Cardiac fibroblast (primary cell): ENCODE measurements at regions not wholly inside any gene's neighbourhood (a gene's known extent, or its start where the extent isn't known, plus 50 kb on each side); places are given as distances from the start of the nearest gene placed in this dataset.

Source experiments
- DNase-seq, 2 donors: peaks; one replicate each; pipeline versions ENCODE4 v3.0.0 to v3.0.0-alpha.2; 2010; ENCODE audit warnings: low read depth in 2 of 2
- H3K4me3 ChIP-seq, 2 donors: replicated peaks in 1 of 2; 1 replicate in 1 of 2; 2 replicates in 1 of 2; pipeline ENCODE4 v1.5.1; 2011; ENCODE audit warnings: low read depth in 2 of 2, low read length in 2 of 2, mild to moderate bottlenecking in 2 of 2, moderate library complexity in 1 of 2
- TF ChIP-seq, protein P1 (sequence below): IDR thresholded peaks from one replicate; pipeline ENCODE4 v1.5.1; 2011; ENCODE audit warnings: low read depth, mild to moderate bottlenecking, low read length, inconsistent platforms

GRCh38 chr9:79985772-79986171 is 414.0 kb downstream of the TLE4 start:
- no peak overlapping the region for H3K4me3 ChIP-seq
- TF ChIP-seq, protein P1, sequence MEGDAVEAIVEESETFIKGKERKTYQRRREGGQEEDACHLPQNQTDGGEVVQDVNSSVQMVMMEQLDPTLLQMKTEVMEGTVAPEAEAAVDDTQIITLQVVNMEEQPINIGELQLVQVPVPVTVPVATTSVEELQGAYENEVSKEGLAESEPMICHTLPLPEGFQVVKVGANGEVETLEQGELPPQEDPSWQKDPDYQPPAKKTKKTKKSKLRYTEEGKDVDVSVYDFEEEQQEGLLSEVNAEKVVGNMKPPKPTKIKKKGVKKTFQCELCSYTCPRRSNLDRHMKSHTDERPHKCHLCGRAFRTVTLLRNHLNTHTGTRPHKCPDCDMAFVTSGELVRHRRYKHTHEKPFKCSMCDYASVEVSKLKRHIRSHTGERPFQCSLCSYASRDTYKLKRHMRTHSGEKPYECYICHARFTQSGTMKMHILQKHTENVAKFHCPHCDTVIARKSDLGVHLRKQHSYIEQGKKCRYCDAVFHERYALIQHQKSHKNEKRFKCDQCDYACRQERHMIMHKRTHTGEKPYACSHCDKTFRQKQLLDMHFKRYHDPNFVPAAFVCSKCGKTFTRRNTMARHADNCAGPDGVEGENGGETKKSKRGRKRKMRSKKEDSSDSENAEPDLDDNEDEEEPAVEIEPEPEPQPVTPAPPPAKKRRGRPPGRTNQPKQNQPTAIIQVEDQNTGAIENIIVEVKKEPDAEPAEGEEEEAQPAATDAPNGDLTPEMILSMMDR, result no peak
- DNase-seq, result no peak

DNA sequence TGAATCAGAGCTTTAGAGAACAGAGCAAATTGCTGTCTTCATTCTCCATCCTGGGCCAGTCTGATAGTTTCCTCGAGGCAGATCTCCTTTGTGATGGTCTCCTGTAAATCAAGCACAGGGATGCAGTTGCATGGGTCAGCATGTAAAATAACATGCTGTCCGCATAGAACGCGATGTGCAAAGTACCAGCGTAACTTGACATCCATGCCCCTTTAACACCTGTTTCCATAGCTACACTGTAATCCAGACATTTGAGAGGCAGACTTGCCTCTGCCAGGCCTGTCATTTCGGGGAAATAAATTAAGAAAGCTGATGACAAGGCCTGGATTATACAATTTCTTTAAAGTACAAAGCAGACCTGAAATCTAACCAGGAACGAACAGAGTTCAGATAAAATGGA is 413.5 kb downstream of the TLE4 start:
- DNase-seq, result no peak
- TF ChIP-seq, protein P1, result no peak
- H3K4me3 ChIP-seq, result no peak overlapping the region

DNA sequence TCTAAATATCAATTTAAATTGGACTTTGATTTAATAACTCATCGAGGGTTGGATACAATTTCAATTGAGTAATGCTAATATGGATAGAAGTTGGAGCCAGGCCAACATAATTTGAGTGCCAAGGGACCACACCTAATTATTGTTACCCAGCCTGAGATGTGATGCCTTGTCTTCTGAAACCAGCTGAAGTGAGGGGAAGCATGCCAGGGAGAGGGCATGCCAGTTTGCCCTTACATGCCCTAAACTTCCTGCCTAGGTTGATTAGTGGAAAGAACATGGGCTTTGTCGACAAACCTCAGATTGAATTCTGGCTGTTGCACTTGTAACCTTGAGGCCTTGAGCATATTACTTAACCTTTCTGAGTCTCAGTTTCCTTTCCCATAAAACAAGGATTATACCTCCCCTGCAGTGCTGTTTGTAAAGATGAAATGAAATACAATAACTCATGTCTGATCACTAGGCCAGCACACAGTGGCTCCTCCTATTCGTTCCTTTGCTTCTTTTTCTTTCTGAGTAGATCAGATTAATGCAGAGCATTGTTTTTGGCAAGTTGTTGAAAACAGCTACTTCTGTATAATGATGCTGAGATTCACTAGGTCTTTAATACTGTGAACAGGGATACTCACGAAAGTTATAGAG is 412.8 kb downstream of the TLE4 start:
- TF ChIP-seq, protein P1, result no peak
- no peak overlapping the region for H3K4me3 ChIP-seq
- no peak for DNase-seq

DNA sequence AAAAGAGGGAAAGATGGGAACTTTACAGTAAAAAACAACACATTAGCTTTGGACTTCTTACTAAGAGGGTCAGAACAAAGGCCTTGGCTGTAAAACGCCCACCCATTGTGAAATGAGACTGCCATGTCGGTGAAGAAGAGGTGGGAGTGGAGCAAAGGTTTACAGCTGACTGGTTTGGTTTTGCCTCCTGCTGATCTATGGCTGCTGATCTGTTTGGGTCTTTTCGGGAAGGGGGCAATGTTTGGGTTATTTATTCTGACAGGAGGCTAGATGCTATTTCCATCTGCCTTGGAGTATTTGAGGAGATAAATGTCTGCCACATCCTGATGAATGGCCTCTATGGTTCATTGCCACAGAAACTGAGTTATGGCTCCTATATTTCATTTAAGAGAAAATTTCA is 408.7 kb downstream of the TLE4 start:
- DNase-seq, result no peak
- no peak overlapping the region for H3K4me3 ChIP-seq
- TF ChIP-seq, protein P1, result no peak

- TF ChIP-seq, protein P1, result no peak
- no peak overlapping the region for H3K4me3 ChIP-seq
- DNase-seq, result no peak
Measured at GRCh38 chr9:79977510-79978197, 405.9 kb downstream of the TLE4 start.

- TF ChIP-seq, protein P1, result no peak
- DNase-seq, result no peak
- H3K4me3 ChIP-seq, result no peak overlapping the region
Measured at GRCh38 chr9:79977074-79977435, 405.3 kb downstream of the TLE4 start.
